Coronary artery (tissue), 2 donors: ENCODE measurements at regions not wholly inside any gene's neighbourhood (a gene's known extent, or its start where the extent isn't known, plus 50 kb on each side); places are given as distances from the start of the nearest gene placed in this dataset.
"Not testable (repeated sequence)": the region's sequence is repeated elsewhere in the genome, so short reads cannot be mapped to it uniquely, and the experiment has no call there.

ENCODE experiments used
- DNase-seq: peaks from one replicate; pipeline ENCODE4 v3.0.0-alpha.2; 2017; ENCODE audit warnings: low spot score
- H3K27ac ChIP-seq, 2 donors: fragments of 200-600 bp; sonication (generic); one replicate each; pipeline ENCODE4 v1.5.1; 2016 to 2019
- H3K4me3 ChIP-seq: fragments of 200-600 bp; sonication (generic); 2 replicates; pipeline ENCODE4 v1.5.1; 2016; ENCODE audit warnings: mild to moderate bottlenecking, moderate library complexity
- TF ChIP-seq, protein P1 (sequence below): fragments of 200-600 bp; sonication (generic); IDR thresholded peaks from one replicate; pipeline ENCODE4 v1.5.1; 2019; ENCODE audit warnings: antibody characterized with exemption

DNA sequence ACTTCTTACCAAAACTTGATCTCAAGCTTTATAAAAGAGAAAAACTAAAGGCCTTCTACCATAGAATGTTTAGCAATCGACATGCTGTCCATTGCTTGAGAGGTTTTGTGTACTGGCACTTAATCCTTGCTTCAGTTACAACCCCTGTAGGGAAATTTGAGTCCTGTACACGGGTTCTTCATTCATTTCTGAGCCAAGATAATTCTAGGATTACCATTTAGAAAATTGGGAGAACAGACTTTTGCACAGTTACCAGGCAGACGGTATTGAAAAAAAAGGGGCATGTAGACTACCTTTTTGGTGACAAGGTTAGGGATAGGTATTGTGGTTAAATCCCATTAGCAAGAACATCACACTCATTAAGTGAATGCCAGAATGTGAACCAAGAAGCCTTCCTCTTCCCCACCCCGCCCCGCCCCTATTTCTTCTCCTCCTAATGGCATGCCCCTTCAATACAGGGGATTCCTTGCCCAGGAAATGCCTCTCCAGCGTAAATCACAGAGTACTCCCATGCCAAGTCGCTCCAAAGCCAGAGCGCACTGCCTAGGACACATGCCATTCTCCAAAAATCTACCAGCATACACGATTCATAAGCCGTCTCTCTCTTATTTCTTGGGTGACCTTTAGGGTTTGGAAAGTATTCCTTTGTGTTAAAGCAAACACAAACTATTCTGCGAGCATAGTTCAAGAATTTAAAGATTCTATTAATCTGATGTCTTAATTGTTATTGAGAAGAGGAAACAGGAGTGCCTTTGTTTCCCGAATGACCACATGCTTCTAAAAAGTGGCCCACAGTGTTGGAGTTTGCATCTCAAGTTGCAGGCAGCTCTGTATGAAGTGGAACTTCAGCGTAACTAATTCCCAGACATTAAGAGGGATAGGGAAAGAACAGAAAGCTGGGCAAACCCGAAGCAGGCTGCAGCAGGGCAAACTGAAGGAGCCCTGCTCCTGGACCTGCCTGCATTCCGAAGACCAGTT lies 164.0 kb upstream of the NR2F2 start:
- Histone ChIP-seq H3K27ac (peak overlapping the region; percentile 33 to 67), H3K4me3 (peak overlapping the region; percentile 39)
- TF ChIP-seq, protein P1, sequence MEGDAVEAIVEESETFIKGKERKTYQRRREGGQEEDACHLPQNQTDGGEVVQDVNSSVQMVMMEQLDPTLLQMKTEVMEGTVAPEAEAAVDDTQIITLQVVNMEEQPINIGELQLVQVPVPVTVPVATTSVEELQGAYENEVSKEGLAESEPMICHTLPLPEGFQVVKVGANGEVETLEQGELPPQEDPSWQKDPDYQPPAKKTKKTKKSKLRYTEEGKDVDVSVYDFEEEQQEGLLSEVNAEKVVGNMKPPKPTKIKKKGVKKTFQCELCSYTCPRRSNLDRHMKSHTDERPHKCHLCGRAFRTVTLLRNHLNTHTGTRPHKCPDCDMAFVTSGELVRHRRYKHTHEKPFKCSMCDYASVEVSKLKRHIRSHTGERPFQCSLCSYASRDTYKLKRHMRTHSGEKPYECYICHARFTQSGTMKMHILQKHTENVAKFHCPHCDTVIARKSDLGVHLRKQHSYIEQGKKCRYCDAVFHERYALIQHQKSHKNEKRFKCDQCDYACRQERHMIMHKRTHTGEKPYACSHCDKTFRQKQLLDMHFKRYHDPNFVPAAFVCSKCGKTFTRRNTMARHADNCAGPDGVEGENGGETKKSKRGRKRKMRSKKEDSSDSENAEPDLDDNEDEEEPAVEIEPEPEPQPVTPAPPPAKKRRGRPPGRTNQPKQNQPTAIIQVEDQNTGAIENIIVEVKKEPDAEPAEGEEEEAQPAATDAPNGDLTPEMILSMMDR = no peak
- DNase-seq = no peak

GRCh38 chr15:96170616-96170978 lies 159.9 kb upstream of the NR2F2 start:
- not testable (repeated sequence) for H3K27ac ChIP-seq, DNase-seq, H3K4me3 ChIP-seq

- H3K4me3 ChIP-seq = no peak overlapping the region
- H3K27ac ChIP-seq = no peak overlapping the region
- DNase-seq = no peak
- TF ChIP-seq, protein P1 = no peak
Observed at GRCh38 chr15:96170979-96171739, 159.3 kb upstream of the NR2F2 start.

GRCh38 chr15:96171853-96172296 lies 158.6 kb upstream of the NR2F2 start:
- Histone ChIP-seq H3K27ac (no peak overlapping the region), H3K4me3 (no peak overlapping the region)
- no peak for DNase-seq
- TF ChIP-seq, protein P1 = no peak

DNA sequence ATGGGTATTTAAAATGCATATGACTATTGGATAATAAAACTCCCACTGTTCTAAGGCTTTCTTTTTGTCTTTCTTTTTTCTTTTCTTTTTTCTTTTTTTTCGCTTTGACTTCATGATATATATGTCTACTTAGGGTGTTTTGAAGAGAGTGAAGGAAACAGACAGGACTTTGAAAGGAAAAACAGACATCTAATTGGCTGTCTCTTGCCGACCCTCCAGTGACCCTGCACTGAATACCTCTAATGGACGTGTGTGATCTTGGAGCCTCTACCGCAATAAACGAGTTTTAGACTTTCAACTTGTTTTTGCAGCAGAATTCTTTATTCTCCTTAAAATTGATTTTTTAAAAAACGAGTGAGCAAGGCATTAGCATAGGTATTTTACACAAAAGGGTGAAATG lies 158.1 kb upstream of the NR2F2 start:
- no peak for DNase-seq
- Histone ChIP-seq H3K4me3 (no peak overlapping the region), H3K27ac (no peak overlapping the region)
- TF ChIP-seq, protein P1 = no peak

DNA sequence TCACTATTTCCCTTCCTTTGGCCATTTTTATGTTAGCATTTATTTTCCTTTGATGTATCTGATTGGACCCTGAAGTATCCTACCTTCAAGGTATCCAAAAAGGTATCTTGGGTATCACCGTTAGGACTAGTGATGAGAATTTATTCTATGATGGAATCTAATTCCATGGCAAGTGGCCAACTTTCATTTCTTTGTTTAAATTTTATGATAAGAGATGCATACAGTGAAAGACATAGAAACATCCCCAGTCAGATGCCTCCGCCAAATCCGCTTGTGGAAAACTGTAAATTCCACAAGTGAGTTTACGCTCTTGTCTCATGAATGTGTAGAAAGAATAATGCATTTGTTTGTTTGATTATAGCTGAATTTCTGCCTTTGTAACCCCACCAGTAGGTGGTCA lies 153.7 kb upstream of the NR2F2 start:
- Histone ChIP-seq H3K27ac (no peak overlapping the region), H3K4me3 (no peak overlapping the region)
- DNase-seq = no peak
- TF ChIP-seq, protein P1 = no peak

GRCh38 chr15:96177279-96177678 lies 153.2 kb upstream of the NR2F2 start:
- Histone ChIP-seq H3K4me3 (no peak overlapping the region), H3K27ac (no peak overlapping the region)
- TF ChIP-seq, protein P1 = no peak
- DNase-seq = no peak
